ENCODE measurements at regions not wholly inside any gene's neighbourhood (a gene's known extent, or its start where the extent isn't known, plus 50 kb on each side); places are given as distances from the start of the nearest gene placed in this dataset.

DNA sequence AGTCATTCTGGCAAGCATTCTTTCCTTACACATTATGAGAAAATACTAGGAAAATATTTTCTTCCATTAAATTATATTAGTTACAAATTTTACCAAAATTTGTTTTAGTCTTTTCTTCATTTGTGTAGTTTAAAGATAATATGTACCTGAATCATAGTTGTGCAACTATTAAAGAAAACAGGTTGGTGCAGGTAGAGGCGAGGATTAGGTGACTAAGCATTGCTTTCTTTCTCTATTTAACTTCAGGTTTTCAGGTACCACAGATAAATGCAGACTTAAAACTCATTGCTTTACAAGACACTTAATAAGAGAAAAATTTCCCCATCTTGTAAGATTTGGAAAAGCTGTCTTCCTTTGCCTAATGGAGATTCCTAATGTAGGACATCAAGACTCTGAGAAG lies 1175.5 kb upstream of the ADGRB3 start:
- TF ChIP-seq, protein P1, sequence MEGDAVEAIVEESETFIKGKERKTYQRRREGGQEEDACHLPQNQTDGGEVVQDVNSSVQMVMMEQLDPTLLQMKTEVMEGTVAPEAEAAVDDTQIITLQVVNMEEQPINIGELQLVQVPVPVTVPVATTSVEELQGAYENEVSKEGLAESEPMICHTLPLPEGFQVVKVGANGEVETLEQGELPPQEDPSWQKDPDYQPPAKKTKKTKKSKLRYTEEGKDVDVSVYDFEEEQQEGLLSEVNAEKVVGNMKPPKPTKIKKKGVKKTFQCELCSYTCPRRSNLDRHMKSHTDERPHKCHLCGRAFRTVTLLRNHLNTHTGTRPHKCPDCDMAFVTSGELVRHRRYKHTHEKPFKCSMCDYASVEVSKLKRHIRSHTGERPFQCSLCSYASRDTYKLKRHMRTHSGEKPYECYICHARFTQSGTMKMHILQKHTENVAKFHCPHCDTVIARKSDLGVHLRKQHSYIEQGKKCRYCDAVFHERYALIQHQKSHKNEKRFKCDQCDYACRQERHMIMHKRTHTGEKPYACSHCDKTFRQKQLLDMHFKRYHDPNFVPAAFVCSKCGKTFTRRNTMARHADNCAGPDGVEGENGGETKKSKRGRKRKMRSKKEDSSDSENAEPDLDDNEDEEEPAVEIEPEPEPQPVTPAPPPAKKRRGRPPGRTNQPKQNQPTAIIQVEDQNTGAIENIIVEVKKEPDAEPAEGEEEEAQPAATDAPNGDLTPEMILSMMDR (IDR thresholded peaks at IDR 0.05; ENCODE audit: extremely low read depth in 1 of 2, insufficient read depth in 1 of 2, low read depth in 1 of 2, low read length in 2 of 2): no peak
- no peak for TF ChIP-seq FOS (IDR thresholded peaks at IDR 0.05; ENCODE audit: borderline replicate concordance, insufficient read depth, low read length)
- TF ChIP-seq EZH2 (IDR thresholded peaks at IDR 0.05; ENCODE audit: borderline replicate concordance, low read depth, low read length, severe bottlenecking): no peak
- no peak for TF ChIP-seq POLR2A (IDR thresholded peaks at IDR 0.05; ENCODE audit: low read depth, low read length)
- no peak for TF ChIP-seq POLR2AphosphoS5 (IDR thresholded peaks at IDR 0.05; ENCODE audit: insufficient read depth, low read depth, low read length)
- no peak for TF ChIP-seq JUN (IDR thresholded peaks at IDR 0.05; ENCODE audit: borderline replicate concordance, insufficient read depth, insufficient read length, low read depth)
- TF ChIP-seq MYC (IDR thresholded peaks at IDR 0.05; ENCODE audit: low read depth, low read length): no peak

Measured in endothelial cell of umbilical vein (primary cell).